NCI-H524 treated with DMSO at 0.1 percent for 48 hours (cell line): ENCODE measurements at regions not wholly inside any gene's neighbourhood (a gene's known extent, or its start where the extent isn't known, plus 50 kb on each side); places are given as distances from the start of the nearest gene placed in this dataset.
"Not testable (repeated sequence)": the region's sequence is repeated elsewhere in the genome, so short reads cannot be mapped to it uniquely, and the experiment has no call there.

Experiments
- DNase-seq: peaks from one replicate; lab custom pipeline; 2025; lab: John Stamatoyannopoulos, UW

- DNase-seq, result no peak
These were observed 478.0 kb upstream of the KLF6 start for GRCh38 chr10:4262870-4263600.

DNA sequence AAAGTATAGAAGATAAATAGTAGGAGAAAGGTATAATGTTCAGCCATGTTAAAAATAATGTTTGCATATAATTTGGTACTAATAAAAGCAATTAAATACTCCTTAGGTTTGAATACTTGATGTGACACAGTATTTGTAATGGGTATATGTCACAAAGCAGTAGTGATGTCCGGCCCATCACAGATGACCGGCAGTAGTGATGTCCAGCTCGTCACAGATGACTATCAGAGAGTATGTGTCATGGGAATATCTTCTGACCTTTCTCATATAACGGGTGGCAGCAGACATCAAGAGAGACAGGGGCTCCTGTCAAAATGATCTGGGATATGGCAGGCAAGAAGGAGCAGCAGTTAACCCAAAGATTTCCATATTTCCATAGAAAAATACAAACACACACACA lies 477.4 kb upstream of the KLF6 start:
- no peak for DNase-seq

- DNase-seq, result no peak
These were observed 475.6 kb upstream of the KLF6 start for GRCh38 chr10:4260483-4261124.

DNA sequence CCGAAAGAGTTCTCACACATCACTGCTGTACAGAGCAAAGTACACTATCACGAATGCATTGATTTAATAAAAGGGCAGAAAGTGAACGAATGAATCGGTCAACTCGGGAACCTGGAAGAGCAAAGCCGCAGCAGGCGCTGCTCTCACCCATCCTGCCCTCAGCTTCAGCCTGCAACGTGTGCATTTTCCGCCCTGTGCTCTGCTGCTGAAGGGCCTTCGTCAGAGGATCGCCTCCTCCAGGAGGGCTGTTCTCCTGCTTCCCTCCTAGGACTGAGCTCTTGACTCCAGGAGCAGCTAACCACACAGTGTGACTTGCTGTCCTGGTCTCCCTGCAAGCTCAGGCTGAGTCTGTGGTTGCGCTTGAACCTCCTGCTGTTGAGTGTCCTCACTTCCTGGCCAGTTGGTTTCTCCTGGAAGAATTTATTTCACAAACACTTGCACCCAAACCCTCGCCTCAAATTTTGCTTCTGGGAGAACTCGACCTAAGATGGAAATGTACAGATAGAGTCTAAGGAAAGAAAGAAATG lies 473.0 kb upstream of the KLF6 start:
- no peak for DNase-seq

GRCh38 chr10:4256971-4257370 lies 472.0 kb upstream of the KLF6 start:
- no peak for DNase-seq

- DNase-seq, result no peak
These were observed 470.7 kb upstream of the KLF6 start for GRCh38 chr10:4255751-4256150.

DNA sequence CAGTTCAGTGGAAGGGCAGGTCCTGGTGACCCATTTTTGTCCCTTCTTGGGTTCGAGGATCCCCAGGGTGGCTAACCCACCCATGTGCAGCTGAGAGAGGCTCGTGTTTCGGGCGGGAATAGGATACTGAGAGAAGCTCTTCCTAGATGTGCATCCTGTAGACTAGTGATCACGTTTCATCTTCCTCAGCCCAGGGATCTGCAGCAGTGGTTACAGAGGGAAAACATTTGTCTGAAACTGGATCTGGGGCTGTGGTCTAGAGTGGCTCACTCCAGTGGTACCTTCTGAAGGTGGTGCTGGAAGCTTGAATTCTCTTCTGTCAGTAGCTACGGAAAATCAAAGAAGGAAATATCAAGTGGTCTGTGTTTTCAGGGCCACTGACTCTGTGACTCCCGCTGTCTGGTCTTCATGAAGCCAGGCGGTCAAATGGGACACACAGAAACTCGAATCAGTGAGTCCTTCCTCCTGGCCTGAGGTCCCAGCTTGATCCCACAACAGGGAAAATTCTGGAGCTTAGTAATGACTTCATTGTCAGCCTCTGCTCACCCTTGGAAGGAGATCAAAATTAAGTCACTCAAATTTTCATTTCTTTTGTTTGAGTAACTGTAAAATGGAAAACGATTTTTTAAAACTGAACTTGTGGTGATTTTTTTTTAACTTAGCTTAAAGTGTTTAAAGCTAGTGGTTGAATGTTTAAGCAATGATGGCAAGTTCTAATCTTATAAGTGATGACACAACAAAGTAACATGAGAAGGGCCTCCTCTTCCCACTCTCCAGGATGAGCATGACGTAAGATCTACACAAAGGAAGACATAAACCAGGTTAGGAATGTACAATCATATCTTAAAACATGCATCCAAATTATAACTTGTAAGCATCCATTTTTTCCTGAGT lies 469.3 kb upstream of the KLF6 start:
- no peak for DNase-seq

GRCh38 chr10:4252701-4253100 lies 467.7 kb upstream of the KLF6 start:
- no peak for DNase-seq

- no peak for DNase-seq
These were observed 465.5 kb upstream of the KLF6 start for GRCh38 chr10:4250587-4250887.

GRCh38 chr10:4249841-4250586 lies 465.0 kb upstream of the KLF6 start:
- no peak for DNase-seq

DNA sequence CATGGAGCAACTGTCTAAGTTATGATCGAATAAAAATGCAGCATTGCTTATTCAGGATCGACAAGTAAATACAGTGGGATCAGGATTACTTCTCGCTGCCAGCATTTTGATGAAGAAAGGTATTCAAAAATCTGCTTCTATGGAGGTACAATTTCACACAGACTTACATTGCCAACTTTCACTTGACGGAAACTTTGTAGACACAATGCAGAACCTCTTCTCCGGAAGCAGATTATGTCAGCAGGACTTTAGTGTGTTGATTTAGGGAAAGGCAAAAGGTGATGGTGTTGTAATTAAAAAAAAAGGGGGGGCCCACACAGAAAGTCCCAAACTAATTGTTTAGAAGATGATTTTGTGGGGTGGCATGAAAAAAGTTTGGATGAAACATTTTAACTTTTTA lies 462.4 kb upstream of the KLF6 start:
- no peak for DNase-seq

DNA sequence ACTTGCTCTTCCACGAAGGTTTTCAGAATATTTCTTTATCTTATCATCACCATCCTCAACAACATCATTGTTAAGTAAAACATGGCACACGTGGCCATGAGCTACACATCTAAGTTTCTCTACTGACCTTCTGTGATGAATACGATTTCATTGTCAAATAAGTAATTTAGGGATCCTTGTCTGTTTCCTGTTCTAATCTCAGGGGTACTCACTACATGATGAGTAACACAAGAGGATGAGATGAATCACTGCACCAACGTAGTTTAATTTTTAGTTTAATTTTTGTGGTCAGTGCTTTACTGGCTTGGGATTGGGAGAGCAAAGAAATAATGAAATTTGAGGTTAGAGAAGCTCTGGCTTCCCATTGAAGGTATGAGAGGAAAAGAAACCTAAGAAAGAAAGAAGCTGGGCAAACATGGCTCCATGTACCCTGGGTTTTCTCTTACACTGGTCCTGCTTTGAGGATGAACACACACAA lies 461.9 kb upstream of the KLF6 start:
- DNase-seq, result no peak

- no peak for DNase-seq
These were observed 458.6 kb upstream of the KLF6 start for GRCh38 chr10:4243651-4244050.

DNA sequence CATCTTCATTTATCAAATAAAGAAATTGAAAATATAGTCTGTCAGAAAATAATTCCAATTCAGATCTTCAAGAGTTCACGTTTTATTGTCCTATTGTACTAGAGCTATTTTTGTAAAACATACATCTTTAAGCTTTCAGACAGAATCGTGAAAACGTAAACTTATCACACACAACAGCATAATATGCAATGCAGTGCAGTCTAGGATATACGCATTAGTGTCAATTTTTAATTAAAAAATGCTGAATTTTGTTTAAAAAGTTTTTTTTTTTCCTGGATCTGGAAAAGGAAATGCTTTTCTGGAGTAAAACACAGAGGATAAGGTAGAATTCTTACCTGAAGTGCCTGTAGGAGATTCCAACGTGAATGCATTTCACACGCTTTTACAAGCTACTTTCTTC lies 458.2 kb upstream of the KLF6 start:
- no peak for DNase-seq

DNA sequence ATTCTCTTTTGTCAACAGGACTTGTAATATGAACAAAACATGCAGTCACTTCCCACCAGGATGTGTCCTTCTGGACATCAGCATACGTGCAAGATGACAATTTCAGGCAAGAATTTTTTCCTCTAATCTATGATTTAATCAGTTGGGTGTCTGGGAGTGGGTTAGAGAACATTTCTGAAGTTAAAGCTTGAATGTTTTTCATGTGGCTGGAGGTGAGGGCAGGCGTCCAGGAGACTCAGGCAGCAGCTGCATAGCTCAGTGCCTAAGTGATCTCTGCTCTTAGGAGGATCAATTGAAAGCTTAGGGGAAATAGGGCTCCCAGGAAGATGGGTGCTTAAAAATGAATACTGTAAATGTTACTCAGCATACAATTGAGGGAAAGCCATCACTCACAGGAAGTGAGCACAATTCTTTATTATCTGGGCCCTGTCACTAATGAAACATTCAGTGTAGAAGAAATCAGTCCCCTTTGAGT lies 457.6 kb upstream of the KLF6 start:
- no peak for DNase-seq

DNA sequence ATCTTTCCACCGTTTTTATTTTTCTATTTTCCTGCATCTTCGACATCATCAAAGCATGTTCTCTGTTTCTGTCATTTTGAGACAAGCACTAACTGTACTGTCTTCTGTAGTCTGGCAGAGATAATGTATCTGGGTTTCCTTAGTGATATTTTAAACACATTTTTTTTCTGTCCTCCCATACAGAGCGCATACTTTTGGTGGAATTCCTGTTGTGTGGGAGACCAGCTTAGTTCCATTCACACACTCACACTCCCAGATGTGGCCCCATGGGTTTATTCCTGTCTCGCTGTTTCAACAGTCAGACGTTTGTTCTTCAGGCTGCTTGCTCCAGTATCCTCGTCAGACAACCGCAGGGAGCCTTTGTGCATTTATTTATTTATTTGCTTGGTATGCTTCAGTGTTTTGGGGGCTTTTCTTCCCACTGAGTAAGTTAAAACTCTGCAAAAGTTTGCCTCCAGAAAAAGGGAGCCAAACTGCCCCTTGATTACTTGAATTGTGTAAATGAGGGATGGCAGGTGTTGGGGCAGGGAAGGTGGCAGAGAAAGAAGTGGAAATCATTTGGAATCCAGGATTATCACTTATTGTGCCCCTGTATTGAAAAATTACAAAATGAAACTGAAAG lies 456.8 kb upstream of the KLF6 start:
- DNase-seq, result no peak

- DNase-seq, result no peak
These were observed 455.7 kb upstream of the KLF6 start for GRCh38 chr10:4240608-4241197.

- DNase-seq, result no peak
These were observed 454.2 kb upstream of the KLF6 start for GRCh38 chr10:4239186-4239585.

GRCh38 chr10:4236905-4237304 lies 451.9 kb upstream of the KLF6 start:
- not testable (repeated sequence) for DNase-seq

GRCh38 chr10:4234661-4235060 lies 449.7 kb upstream of the KLF6 start:
- DNase-seq, result no peak

- no peak for DNase-seq
These were observed 446.4 kb upstream of the KLF6 start for GRCh38 chr10:4231439-4231838.
